ENCODE measurements at regions not wholly inside any gene's neighbourhood (a gene's known extent, or its start where the extent isn't known, plus 50 kb on each side); places are given as distances from the start of the nearest gene placed in this dataset.

DNA sequence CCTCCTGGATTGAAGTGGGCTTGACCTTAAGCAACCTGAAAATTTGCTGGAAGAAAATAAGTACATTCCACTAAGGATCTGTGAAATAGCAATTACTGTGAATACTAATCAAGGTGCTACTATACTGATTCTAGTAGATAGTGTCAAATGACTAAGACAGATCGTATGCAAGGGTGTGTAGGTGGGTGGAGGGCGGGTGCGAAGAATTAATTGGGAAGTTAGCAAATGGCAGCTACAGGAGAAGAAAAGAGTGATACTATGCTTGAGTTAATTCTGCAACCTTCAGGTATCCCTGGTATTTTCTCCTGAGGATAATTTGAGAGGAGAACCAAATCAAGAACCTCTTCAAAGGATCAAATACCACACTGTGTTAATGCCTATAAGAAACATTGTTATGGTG is 501.9 kb downstream of the INHBA start:
- Histone ChIP-seq H3K36me3 (no peaks in the 10 kb centered on the region), H3K4me1 (no peaks in the 10 kb centered on the region), H3K27ac (no peak overlapping the region), H3K4me3 (no peak overlapping the region), H3K27me3 (no peaks in the 10 kb centered on the region), H3K9me3 (no peaks in the 10 kb centered on the region)
- TF ChIP-seq POLR2A (IDR thresholded peaks at IDR 0.05) (no peak), POLR2AphosphoS5 (IDR thresholded peaks at IDR 0.05) (no peak), EP300 (IDR thresholded peaks at IDR 0.05; ENCODE audit: low read depth) (no peak)
- TF ChIP-seq, protein P1, sequence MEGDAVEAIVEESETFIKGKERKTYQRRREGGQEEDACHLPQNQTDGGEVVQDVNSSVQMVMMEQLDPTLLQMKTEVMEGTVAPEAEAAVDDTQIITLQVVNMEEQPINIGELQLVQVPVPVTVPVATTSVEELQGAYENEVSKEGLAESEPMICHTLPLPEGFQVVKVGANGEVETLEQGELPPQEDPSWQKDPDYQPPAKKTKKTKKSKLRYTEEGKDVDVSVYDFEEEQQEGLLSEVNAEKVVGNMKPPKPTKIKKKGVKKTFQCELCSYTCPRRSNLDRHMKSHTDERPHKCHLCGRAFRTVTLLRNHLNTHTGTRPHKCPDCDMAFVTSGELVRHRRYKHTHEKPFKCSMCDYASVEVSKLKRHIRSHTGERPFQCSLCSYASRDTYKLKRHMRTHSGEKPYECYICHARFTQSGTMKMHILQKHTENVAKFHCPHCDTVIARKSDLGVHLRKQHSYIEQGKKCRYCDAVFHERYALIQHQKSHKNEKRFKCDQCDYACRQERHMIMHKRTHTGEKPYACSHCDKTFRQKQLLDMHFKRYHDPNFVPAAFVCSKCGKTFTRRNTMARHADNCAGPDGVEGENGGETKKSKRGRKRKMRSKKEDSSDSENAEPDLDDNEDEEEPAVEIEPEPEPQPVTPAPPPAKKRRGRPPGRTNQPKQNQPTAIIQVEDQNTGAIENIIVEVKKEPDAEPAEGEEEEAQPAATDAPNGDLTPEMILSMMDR (IDR thresholded peaks at IDR 0.05): no peak
- no peak for DNase-seq
- 93 to 94% methylated on average over 3 of the region's 3 CpGs for WGBS, 2 donors (ENCODE audit: low coverage in 1 of 2)
- in situ Hi-C loops (cut with MboI; ENCODE audit: low pct_ligation_motif_present in 1 of 4, low pct_unique_long_range_greater_than_20kb in 1 of 4, low sequenced_read_pairs in 3 of 4): no loop called here
- intact Hi-C loops (cut with DNase I; ENCODE audit: low total_unique reads): no loop called here

DNA sequence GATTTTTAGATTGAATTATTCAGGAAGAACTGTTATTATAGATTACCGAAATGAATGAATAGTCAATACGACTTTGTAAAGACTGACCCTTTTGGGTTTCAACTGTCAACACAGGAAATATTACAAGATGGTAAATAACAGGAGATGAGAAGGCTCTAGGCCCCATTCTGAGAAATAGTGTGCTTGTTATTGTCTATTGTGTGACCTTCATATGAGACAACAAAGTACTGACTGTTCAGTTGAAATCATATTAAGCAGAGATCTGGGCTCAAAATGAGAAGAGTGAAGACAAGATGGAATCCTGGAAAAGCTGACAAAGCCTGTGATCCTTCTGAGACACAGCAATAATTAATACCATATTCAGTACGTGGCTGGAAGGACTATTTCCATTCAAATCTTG is 503.8 kb downstream of the INHBA start:
- H3K27me3 ChIP-seq: no peaks in the 10 kb centered on the region
- intact Hi-C loops (cut with DNase I; ENCODE audit: low total_unique reads): no loop called here
- H3K4me3 ChIP-seq: no peak overlapping the region
- no peaks in the 10 kb centered on the region for H3K4me1 ChIP-seq
- no peaks in the 10 kb centered on the region for H3K9me3 ChIP-seq
- in situ Hi-C loops (cut with MboI; ENCODE audit: low pct_ligation_motif_present in 1 of 4, low pct_unique_long_range_greater_than_20kb in 1 of 4, low sequenced_read_pairs in 3 of 4): no loop called here
- no peaks in the 10 kb centered on the region for H3K36me3 ChIP-seq
- no peak overlapping the region for H3K27ac ChIP-seq
- WGBS, 2 donors (ENCODE audit: low coverage in 1 of 2): 83 to 84% methylated on average over 3 of the region's 3 CpGs
- TF ChIP-seq, protein P1 (IDR thresholded peaks at IDR 0.05): no peak
- TF ChIP-seq POLR2AphosphoS5 (IDR thresholded peaks at IDR 0.05) (no peak), POLR2A (IDR thresholded peaks at IDR 0.05) (no peak), EP300 (IDR thresholded peaks at IDR 0.05; ENCODE audit: low read depth) (no peak)
- DNase-seq: no peak

DNA sequence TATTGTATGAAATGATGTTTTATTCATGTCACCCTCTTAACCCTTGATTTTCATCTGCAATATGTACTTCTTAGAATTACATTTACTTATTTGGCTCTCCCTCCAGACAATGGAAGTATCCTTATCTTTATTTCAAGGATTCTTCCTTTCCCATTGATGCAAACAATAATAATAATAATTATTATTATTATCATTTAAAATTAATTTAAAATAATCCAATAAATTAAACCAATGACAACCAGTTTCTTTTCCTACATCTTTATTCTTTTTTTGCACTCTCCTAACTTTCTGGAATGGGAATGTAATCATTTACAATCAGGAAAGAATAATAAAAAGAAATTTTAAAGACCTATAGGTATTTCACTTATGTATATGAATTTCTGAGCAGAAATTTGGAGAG is 504.4 kb downstream of the INHBA start:
- H3K9me3 ChIP-seq: no peaks in the 10 kb centered on the region
- H3K27me3 ChIP-seq: no peaks in the 10 kb centered on the region
- H3K4me1 ChIP-seq: no peaks in the 10 kb centered on the region
- TF ChIP-seq EP300 (IDR thresholded peaks at IDR 0.05; ENCODE audit: low read depth): no peak
- TF ChIP-seq POLR2AphosphoS5 (IDR thresholded peaks at IDR 0.05): no peak
- TF ChIP-seq, protein P1 (IDR thresholded peaks at IDR 0.05): no peak
- no peak for TF ChIP-seq POLR2A (IDR thresholded peaks at IDR 0.05)
- intact Hi-C loops (cut with DNase I; ENCODE audit: low total_unique reads) (no loop called here), in situ Hi-C loops (cut with MboI; ENCODE audit: low pct_ligation_motif_present in 1 of 4, low pct_unique_long_range_greater_than_20kb in 1 of 4, low sequenced_read_pairs in 3 of 4) (no loop called here)
- no peak overlapping the region for H3K27ac ChIP-seq
- no peaks in the 10 kb centered on the region for H3K36me3 ChIP-seq
- no peak overlapping the region for H3K4me3 ChIP-seq
- DNase-seq: no peak

DNA sequence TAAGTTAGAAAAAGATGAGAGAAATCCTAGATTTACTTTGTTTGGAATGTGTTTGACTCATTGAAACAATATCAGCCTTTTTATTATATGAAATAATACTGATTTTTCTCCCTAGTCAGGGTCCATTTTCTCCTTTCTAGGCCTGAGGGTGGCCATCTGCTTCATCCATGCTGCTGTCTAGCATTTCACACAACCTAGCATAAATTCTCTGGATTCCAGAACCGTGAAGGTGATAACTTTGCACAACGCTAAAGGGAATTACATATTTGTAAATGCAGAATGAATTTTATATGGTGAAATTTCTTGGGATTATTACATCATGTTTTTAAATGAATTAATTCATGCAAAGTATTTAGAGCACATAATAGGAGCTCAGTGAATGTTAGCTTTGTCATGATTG is 505.1 kb downstream of the INHBA start:
- DNase-seq: no peak
- H3K4me3 ChIP-seq: no peak overlapping the region
- TF ChIP-seq POLR2AphosphoS5 (IDR thresholded peaks at IDR 0.05): no peak
- no peak for TF ChIP-seq POLR2A (IDR thresholded peaks at IDR 0.05)
- no peaks in the 10 kb centered on the region for H3K4me1 ChIP-seq
- H3K27ac ChIP-seq: no peak overlapping the region
- WGBS, 2 donors (ENCODE audit: low coverage in 1 of 2): 75 to 86% methylated on average over 2 of the region's 2 CpGs
- intact Hi-C loops (cut with DNase I; ENCODE audit: low total_unique reads) (no loop called here), in situ Hi-C loops (cut with MboI; ENCODE audit: low pct_ligation_motif_present in 1 of 4, low pct_unique_long_range_greater_than_20kb in 1 of 4, low sequenced_read_pairs in 3 of 4) (no loop called here)
- no peaks in the 10 kb centered on the region for H3K36me3 ChIP-seq
- no peaks in the 10 kb centered on the region for H3K27me3 ChIP-seq
- H3K9me3 ChIP-seq: no peaks in the 10 kb centered on the region

DNA sequence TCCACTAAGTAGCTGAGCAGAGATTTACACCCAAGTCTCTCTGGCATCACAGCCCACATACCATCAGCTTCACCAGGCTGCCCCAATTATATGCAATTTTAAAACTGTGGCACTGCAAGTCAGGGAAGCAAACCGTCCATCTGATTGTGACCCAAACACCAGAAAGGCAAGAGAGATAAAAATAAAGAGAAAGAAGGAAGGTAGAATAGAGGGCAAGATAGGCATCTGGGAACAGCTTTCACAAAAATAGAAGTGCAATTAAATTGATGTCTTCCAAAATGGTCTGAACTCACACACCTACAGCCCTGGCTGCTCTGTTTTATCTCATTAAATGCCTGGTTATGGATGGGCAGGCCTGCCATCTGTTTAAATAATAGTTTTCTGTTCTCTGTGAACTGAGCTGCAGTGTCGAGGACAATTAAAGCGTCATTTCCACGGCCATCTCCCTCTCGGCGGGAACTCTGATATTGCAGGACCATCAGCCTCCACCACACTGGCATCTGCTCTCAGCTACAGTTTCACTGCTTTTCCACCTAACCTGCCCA is 509.1 kb downstream of the INHBA start:
- no peak for DNase-seq
- Histone ChIP-seq H3K9me3 (no peaks in the 10 kb centered on the region), H3K27ac (no peak overlapping the region), H3K4me3 (no peak overlapping the region), H3K27me3 (no peaks in the 10 kb centered on the region), H3K36me3 (no peaks in the 10 kb centered on the region), H3K4me1 (no peaks in the 10 kb centered on the region)
- WGBS, 2 donors (ENCODE audit: low coverage in 1 of 2): 79 to 100% methylated on average over 4 to 6 of the region's 6 CpGs
- no peak for TF ChIP-seq POLR2A (IDR thresholded peaks at IDR 0.05)
- TF ChIP-seq, protein P1 (IDR thresholded peaks at IDR 0.05): no peak
- TF ChIP-seq EP300 (IDR thresholded peaks at IDR 0.05; ENCODE audit: low read depth): no peak
- TF ChIP-seq POLR2AphosphoS5 (IDR thresholded peaks at IDR 0.05): no peak
- in situ Hi-C loops (cut with MboI; ENCODE audit: low pct_ligation_motif_present in 1 of 4, low pct_unique_long_range_greater_than_20kb in 1 of 4, low sequenced_read_pairs in 3 of 4) (no loop called here), intact Hi-C loops (cut with DNase I; ENCODE audit: low total_unique reads) (no loop called here)
